ENCODE measurements at regions not wholly inside any gene's neighbourhood (a gene's known extent, or its start where the extent isn't known, plus 50 kb on each side); places are given as distances from the start of the nearest gene placed in this dataset.

DNA sequence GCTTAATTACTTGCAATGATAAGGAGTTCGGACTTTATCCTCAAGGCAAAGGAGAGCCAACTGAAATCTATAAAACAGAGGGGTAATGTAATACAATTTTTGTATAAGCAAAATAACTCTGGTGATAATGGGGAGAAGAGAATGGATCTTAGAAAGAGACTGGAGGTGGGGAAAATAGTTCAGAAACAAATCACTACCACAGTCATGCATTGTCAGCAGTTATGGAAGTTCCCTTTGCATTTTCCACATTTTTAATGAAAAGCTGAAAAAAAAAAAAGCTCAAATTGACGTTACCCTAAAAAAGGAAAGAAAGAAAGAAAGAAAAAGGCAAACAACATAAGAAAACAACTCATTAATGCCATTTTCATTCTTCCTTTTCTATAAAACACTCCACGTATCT lies 337.6 kb upstream of the HSF2 start:
- TF ChIP-seq, protein P1, sequence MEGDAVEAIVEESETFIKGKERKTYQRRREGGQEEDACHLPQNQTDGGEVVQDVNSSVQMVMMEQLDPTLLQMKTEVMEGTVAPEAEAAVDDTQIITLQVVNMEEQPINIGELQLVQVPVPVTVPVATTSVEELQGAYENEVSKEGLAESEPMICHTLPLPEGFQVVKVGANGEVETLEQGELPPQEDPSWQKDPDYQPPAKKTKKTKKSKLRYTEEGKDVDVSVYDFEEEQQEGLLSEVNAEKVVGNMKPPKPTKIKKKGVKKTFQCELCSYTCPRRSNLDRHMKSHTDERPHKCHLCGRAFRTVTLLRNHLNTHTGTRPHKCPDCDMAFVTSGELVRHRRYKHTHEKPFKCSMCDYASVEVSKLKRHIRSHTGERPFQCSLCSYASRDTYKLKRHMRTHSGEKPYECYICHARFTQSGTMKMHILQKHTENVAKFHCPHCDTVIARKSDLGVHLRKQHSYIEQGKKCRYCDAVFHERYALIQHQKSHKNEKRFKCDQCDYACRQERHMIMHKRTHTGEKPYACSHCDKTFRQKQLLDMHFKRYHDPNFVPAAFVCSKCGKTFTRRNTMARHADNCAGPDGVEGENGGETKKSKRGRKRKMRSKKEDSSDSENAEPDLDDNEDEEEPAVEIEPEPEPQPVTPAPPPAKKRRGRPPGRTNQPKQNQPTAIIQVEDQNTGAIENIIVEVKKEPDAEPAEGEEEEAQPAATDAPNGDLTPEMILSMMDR (conservative IDR thresholded peaks at IDR 0.05; ENCODE audit: low read depth, low read length) = no peak
- no peak for TF ChIP-seq EZH2 (IDR thresholded peaks at IDR 0.05; ENCODE audit: low read length, unreplicated experiment)

Data from PC-3 (cell line).